NCI-H460 (cell line): ENCODE measurements at regions not wholly inside any gene's neighbourhood (a gene's known extent, or its start where the extent isn't known, plus 50 kb on each side); places are given as distances from the start of the nearest gene placed in this dataset.
"Not testable (repeated sequence)": the region's sequence is repeated elsewhere in the genome, so short reads cannot be mapped to it uniquely, and the experiment has no call there.

Source experiments
- DNase-seq: peaks from one replicate; pipeline ENCODE4 v3.0.0-alpha.2; 2016; ENCODE audit warnings: low read depth; ENCODE audit errors: extremely low read depth

- no peak for DNase-seq
These were observed 50.7 kb upstream of the SYNDIG1 start for GRCh38 chr20:24418731-24419130.

GRCh38 chr20:24417485-24417884 lies 51.9 kb upstream of the SYNDIG1 start:
- DNase-seq, result no peak

- not testable (repeated sequence) for DNase-seq
These were observed 54.0 kb upstream of the SYNDIG1 start for GRCh38 chr20:24415444-24415843.

- DNase-seq, result no peak
These were observed 57.6 kb upstream of the SYNDIG1 start for GRCh38 chr20:24411834-24412216.

- DNase-seq, result no peak
These were observed 58.2 kb upstream of the SYNDIG1 start for GRCh38 chr20:24411003-24411833.

GRCh38 chr20:24407151-24407550 lies 62.3 kb upstream of the SYNDIG1 start:
- DNase-seq, result no peak

GRCh38 chr20:24406750-24407149 lies 62.7 kb upstream of the SYNDIG1 start:
- no peak for DNase-seq

GRCh38 chr20:24406251-24406650 lies 63.2 kb upstream of the SYNDIG1 start:
- DNase-seq, result no peak

- DNase-seq, result no peak
These were observed 63.6 kb upstream of the SYNDIG1 start for GRCh38 chr20:24405810-24406209.

GRCh38 chr20:24403406-24403805 lies 66.0 kb upstream of the SYNDIG1 start:
- DNase-seq, result no peak

GRCh38 chr20:24402188-24402587 lies 67.2 kb upstream of the SYNDIG1 start:
- no peak for DNase-seq

GRCh38 chr20:24395151-24395550 lies 74.3 kb upstream of the SYNDIG1 start:
- no peak for DNase-seq

- DNase-seq, result no peak
These were observed 75.5 kb upstream of the SYNDIG1 start for GRCh38 chr20:24393903-24394302.

GRCh38 chr20:24392612-24393011 lies 76.8 kb upstream of the SYNDIG1 start:
- DNase-seq, result no peak

- no peak for DNase-seq
These were observed 79.7 kb upstream of the SYNDIG1 start for GRCh38 chr20:24389686-24390085.

- no peak for DNase-seq
These were observed 80.5 kb upstream of the SYNDIG1 start for GRCh38 chr20:24388828-24389380.

GRCh38 chr20:24385547-24385946 lies 83.9 kb upstream of the SYNDIG1 start:
- no peak for DNase-seq

GRCh38 chr20:24384865-24385264 lies 84.6 kb upstream of the SYNDIG1 start:
- no peak for DNase-seq

- no peak for DNase-seq
These were observed 86.7 kb upstream of the SYNDIG1 start for GRCh38 chr20:24382743-24383142.

- DNase-seq, result no peak
These were observed 87.1 kb upstream of the SYNDIG1 start for GRCh38 chr20:24382331-24382730.

- no peak for DNase-seq
These were observed 87.5 kb upstream of the SYNDIG1 start for GRCh38 chr20:24381886-24382285.

- no peak for DNase-seq
These were observed 89.9 kb upstream of the SYNDIG1 start for GRCh38 chr20:24379484-24379927.
